Vagina (tissue), 2 donors: ENCODE measurements at regions not wholly inside any gene's neighbourhood (a gene's known extent, or its start where the extent isn't known, plus 50 kb on each side); places are given as distances from the start of the nearest gene placed in this dataset.

Experiments used
- DNase-seq, 2 donors: peaks; one replicate each; pipeline ENCODE4 v3.0.0-alpha.2; 2017; ENCODE audit errors: extremely low spot score in 2 of 2
- H3K27ac ChIP-seq: fragments of 200-600 bp; sonication (generic); one replicate; pipeline ENCODE4 v1.5.1; 2019
- H3K27me3 ChIP-seq: fragments of 200-600 bp; sonication (generic); one replicate; pipeline ENCODE4 v1.5.1; 2019
- H3K36me3 ChIP-seq, 2 donors: fragments of 200-600 bp; sonication (generic); one replicate each; pipeline ENCODE4 v1.5.1; 2017 to 2019
- H3K4me1 ChIP-seq: fragments of 200-600 bp; sonication (generic); one replicate; pipeline ENCODE4 v1.5.1; 2019
- H3K4me3 ChIP-seq, 2 donors: fragments of 200-600 bp; sonication (generic); 1 replicate in 1 of 2; 2 replicates in 1 of 2; pipeline ENCODE4 v1.5.1; 2016 to 2019
- H3K9me3 ChIP-seq: fragments of 200-600 bp; sonication (generic); one replicate; pipeline ENCODE4 v1.5.1; 2019
- POLR2A ChIP-seq, 2 donors: fragments of 450-650 bp; IDR thresholded peaks; one replicate each; pipeline ENCODE4 v1.6.1; 2017; ENCODE audit warnings: antibody characterized with exemption in 2 of 2, mild to moderate bottlenecking in 2 of 2, moderate library complexity in 2 of 2
- POLR2AphosphoS5 ChIP-seq, 2 donors: sonication (generic); formaldehyde crosslinking; IDR thresholded peaks; one replicate each; pipeline ENCODE4 v1.9.0; 2017; ENCODE audit warnings: antibody characterized with exemption in 2 of 2, mild to moderate bottlenecking in 2 of 2, low read depth in 1 of 2; ENCODE audit not compliant: insufficient read depth in 1 of 2
- intact Hi-C: fragments of 100-400 bp; cut with DNase I; formaldehyde crosslinking; loops from one replicate; pipeline ENCODE4 v1.15.1; 2023
- TF ChIP-seq, protein P1 (sequence below), 3 experiments: fragments of 450-650 bp in 2 of 3; fragments of 200-600 bp in 1 of 3; sonication (generic) in 1 of 3; IDR thresholded peaks; one replicate each; pipeline ENCODE4 v1.5.1; 2017 to 2019; ENCODE audit warnings: antibody characterized with exemption in 3 of 3, mild to moderate bottlenecking in 2 of 3, moderate library complexity in 2 of 3

GRCh38 chrX:147739196-147739595, 172.5 kb upstream of the FMR1 start:
- no peaks in the 10 kb centered on the region for H3K4me1 ChIP-seq
- no peak for DNase-seq
- TF ChIP-seq, protein P1, sequence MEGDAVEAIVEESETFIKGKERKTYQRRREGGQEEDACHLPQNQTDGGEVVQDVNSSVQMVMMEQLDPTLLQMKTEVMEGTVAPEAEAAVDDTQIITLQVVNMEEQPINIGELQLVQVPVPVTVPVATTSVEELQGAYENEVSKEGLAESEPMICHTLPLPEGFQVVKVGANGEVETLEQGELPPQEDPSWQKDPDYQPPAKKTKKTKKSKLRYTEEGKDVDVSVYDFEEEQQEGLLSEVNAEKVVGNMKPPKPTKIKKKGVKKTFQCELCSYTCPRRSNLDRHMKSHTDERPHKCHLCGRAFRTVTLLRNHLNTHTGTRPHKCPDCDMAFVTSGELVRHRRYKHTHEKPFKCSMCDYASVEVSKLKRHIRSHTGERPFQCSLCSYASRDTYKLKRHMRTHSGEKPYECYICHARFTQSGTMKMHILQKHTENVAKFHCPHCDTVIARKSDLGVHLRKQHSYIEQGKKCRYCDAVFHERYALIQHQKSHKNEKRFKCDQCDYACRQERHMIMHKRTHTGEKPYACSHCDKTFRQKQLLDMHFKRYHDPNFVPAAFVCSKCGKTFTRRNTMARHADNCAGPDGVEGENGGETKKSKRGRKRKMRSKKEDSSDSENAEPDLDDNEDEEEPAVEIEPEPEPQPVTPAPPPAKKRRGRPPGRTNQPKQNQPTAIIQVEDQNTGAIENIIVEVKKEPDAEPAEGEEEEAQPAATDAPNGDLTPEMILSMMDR (IDR thresholded peaks at IDR 0.05) = no peak
- no peak for TF ChIP-seq POLR2AphosphoS5 (IDR thresholded peaks at IDR 0.05; ENCODE audit: insufficient read depth in 1 of 2, low read depth in 1 of 2)
- TF ChIP-seq POLR2A (IDR thresholded peaks at IDR 0.05) = no peak

GRCh38 chrX:147741776-147742175, 169.9 kb upstream of the FMR1 start:
- intact Hi-C loops = no loop called here
- no peaks in the 10 kb centered on the region for H3K27me3 ChIP-seq
- H3K4me1 ChIP-seq = no peaks in the 10 kb centered on the region
- DNase-seq = no peak
- H3K9me3 ChIP-seq = no peaks in the 10 kb centered on the region
- no peaks in the 10 kb centered on the region for H3K36me3 ChIP-seq
- TF ChIP-seq POLR2AphosphoS5 (IDR thresholded peaks at IDR 0.05; ENCODE audit: insufficient read depth in 1 of 2, low read depth in 1 of 2) (no peak), POLR2A (IDR thresholded peaks at IDR 0.05) (no peak)
- TF ChIP-seq, protein P1 (IDR thresholded peaks at IDR 0.05) = no peak
- H3K4me3 ChIP-seq = no peak overlapping the region
- H3K27ac ChIP-seq = no peak overlapping the region

More at GRCh38 chrX:147739196-147739595, 172.5 kb upstream of the FMR1 start:
- Histone ChIP-seq H3K4me3 (no peak overlapping the region), H3K27me3 (no peaks in the 10 kb centered on the region), H3K9me3 (no peaks in the 10 kb centered on the region), H3K36me3 (no peaks in the 10 kb centered on the region), H3K27ac (no peak overlapping the region)
- intact Hi-C loops = no loop called here

- intact Hi-C loops = no loop called here
- no peaks in the 10 kb centered on the region for H3K4me1 ChIP-seq
These were observed 162.4 kb upstream of the FMR1 start for GRCh38 chrX:147749308-147749707.

GRCh38 chrX:147757750-147758149, 154.0 kb upstream of the FMR1 start:
- Histone ChIP-seq H3K4me3 (no peak overlapping the region), H3K36me3 (no peaks in the 10 kb centered on the region), H3K27me3 (no peaks in the 10 kb centered on the region), H3K9me3 (no peaks in the 10 kb centered on the region), H3K4me1 (no peaks in the 10 kb centered on the region), H3K27ac (no peak overlapping the region)
- DNase-seq = no peak
- intact Hi-C loops = no loop called here
- TF ChIP-seq POLR2A (IDR thresholded peaks at IDR 0.05) (no peak), POLR2AphosphoS5 (IDR thresholded peaks at IDR 0.05; ENCODE audit: insufficient read depth in 1 of 2, low read depth in 1 of 2) (no peak)
- TF ChIP-seq, protein P1 (IDR thresholded peaks at IDR 0.05) = no peak

More at GRCh38 chrX:147749308-147749707, 162.4 kb upstream of the FMR1 start:
- Histone ChIP-seq H3K4me3 (no peak overlapping the region), H3K36me3 (no peaks in the 10 kb centered on the region), H3K27ac (no peak overlapping the region), H3K27me3 (no peaks in the 10 kb centered on the region), H3K9me3 (no peaks in the 10 kb centered on the region)
- TF ChIP-seq, protein P1 (IDR thresholded peaks at IDR 0.05) = no peak
- TF ChIP-seq POLR2AphosphoS5 (IDR thresholded peaks at IDR 0.05; ENCODE audit: insufficient read depth in 1 of 2, low read depth in 1 of 2) (no peak), POLR2A (IDR thresholded peaks at IDR 0.05) (no peak)
- DNase-seq = no peak

DNA sequence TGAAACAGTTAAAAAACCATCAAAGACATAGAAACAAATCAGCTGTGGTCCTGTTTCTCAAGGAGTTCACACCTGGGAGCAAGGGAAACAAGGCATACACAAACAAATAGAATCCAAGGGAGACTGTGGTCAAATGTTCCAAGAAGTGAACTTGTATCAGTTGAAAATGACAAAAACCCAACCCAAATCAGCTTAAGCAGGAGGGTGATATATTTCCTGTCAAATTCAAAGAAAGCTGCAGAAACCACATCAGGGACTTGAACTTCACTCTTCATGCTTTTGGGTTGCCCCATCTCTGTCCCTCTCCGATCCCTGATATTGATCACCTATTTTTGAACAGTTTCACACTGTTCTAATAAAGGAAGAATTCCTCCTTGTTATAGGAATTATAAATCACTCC, 148.6 kb upstream of the FMR1 start:
- intact Hi-C loops = no loop called here
- Histone ChIP-seq H3K9me3 (no peaks in the 10 kb centered on the region), H3K36me3 (no peaks in the 10 kb centered on the region), H3K4me1 (no peaks in the 10 kb centered on the region), H3K27me3 (no peaks in the 10 kb centered on the region), H3K27ac (no peak overlapping the region), H3K4me3 (no peak overlapping the region)
- TF ChIP-seq POLR2A (IDR thresholded peaks at IDR 0.05) (no peak), POLR2AphosphoS5 (IDR thresholded peaks at IDR 0.05; ENCODE audit: insufficient read depth in 1 of 2, low read depth in 1 of 2) (no peak)
- TF ChIP-seq, protein P1 (IDR thresholded peaks at IDR 0.05) = no peak
- DNase-seq = no peak
